Caco-2 (cell line): ENCODE measurements at regions not wholly inside any gene's neighbourhood (a gene's known extent, or its start where the extent isn't known, plus 50 kb on each side); places are given as distances from the start of the nearest gene placed in this dataset.
A peak's percentile ranks its signal among the peaks of the same experiment; 100 is the strongest.

ENCODE experiments used
- BruUV-seq: library from RNA; stranded (reverse); fragments of 400-500 nt; replicated peaks from 2 replicates; lab custom pipeline; 2021; lab: Mats Ljungman, UMichigan
- CTCF ChIA-PET: fragments of 300-600 bp; sonication (Branson Sonifier 250); formaldehyde crosslinking; loops from one replicate; lab custom pipeline; 2022; ENCODE audit warnings: antibody characterized with exemption; lab: Charles Lee
- POLR2A ChIA-PET: fragments of 300-600 bp; sonication (Branson Sonifier 250); formaldehyde crosslinking; loops from one replicate; lab custom pipeline; 2022; ENCODE audit warnings: antibody characterized with exemption; lab: Charles Lee
- DNase-seq, 2 experiments: peaks; one replicate each; pipeline versions ENCODE4 v3.0.0 to v3.0.0-alpha.2; 2020 to 2022
- H3K27me3 ChIP-seq: replicated peaks from 2 replicates; pipeline ENCODE4 v1.6.0; 2011; ENCODE audit warnings: low read length; ENCODE audit not compliant: control insufficient read depth, insufficient read depth
- H3K36me3 ChIP-seq: 2 replicates; pipeline ENCODE4 v1.5.1; 2011; ENCODE audit warnings: low read length; ENCODE audit not compliant: control insufficient read depth, insufficient read depth
- H3K4me1 ChIP-seq: fragments of 250-450 bp; sonication (Bioruptor Pico); 2 replicates; pipeline ENCODE4 v1.5.1; 2020; ENCODE audit warnings: mild to moderate bottlenecking
- H3K4me3 ChIP-seq: 2 replicates; pipeline ENCODE4 v1.5.1; 2011; ENCODE audit warnings: low read depth, mild to moderate bottlenecking, control low read depth, low read length
- H3K9me3 ChIP-seq: fragments of 250-450 bp; sonication (Bioruptor Pico); 2 replicates; pipeline ENCODE4 v1.5.1; 2020; ENCODE audit warnings: mild to moderate bottlenecking, moderate library complexity
- H3K27ac Mint-ChIP-seq: one replicate; pipeline ENCODE4 v1.8.0; 2022; ENCODE audit warnings: mixed read lengths; ENCODE audit not compliant: unreplicated experiment
- H3K27me3 Mint-ChIP-seq: one replicate; pipeline ENCODE4 v1.8.0; 2022; ENCODE audit warnings: mixed read lengths; ENCODE audit not compliant: insufficient read depth, unreplicated experiment
- H3K36me3 Mint-ChIP-seq: one replicate; pipeline ENCODE4 v1.8.0; 2022; ENCODE audit warnings: mild to moderate bottlenecking, mixed read lengths; ENCODE audit not compliant: insufficient read depth, unreplicated experiment
- H3K4me1 Mint-ChIP-seq: one replicate; pipeline ENCODE4 v1.8.0; 2022; ENCODE audit warnings: low read depth, mixed read lengths; ENCODE audit not compliant: unreplicated experiment
- H3K4me3 Mint-ChIP-seq: one replicate; pipeline ENCODE4 v1.8.0; 2022; ENCODE audit warnings: mild to moderate bottlenecking, moderate library complexity, mixed read lengths; ENCODE audit not compliant: unreplicated experiment
- H3K9me3 Mint-ChIP-seq: one replicate; pipeline ENCODE4 v1.8.0; 2022; ENCODE audit warnings: mixed read lengths; ENCODE audit not compliant: unreplicated experiment
- intact Hi-C: fragments of 100-400 bp; cut with micrococcal nuclease; formaldehyde crosslinking; loops from one replicate; pipeline ENCODE4 v1.10.0; 2022; ENCODE audit not compliant: unreplicated experiment
- TF ChIP-seq, protein P1 (sequence below), 2 experiments: fragments of 200-600 bp in 1 of 2; IDR thresholded peaks; 1 replicate in 1 of 2; 2 replicates in 1 of 2; pipeline versions ENCODE4 v1.5.1 to v1.8.0; 2011 to 2022; ENCODE audit warnings: antibody characterized with exemption in 1 of 2, control low read depth in 1 of 2, inconsistent platforms in 1 of 2, low read depth in 1 of 2, low read length in 1 of 2, mild to moderate bottlenecking in 1 of 2, moderate library complexity in 1 of 2; ENCODE audit not compliant: insufficient read depth in 1 of 2, severe bottlenecking in 1 of 2, unreplicated experiment in 1 of 2

DNA sequence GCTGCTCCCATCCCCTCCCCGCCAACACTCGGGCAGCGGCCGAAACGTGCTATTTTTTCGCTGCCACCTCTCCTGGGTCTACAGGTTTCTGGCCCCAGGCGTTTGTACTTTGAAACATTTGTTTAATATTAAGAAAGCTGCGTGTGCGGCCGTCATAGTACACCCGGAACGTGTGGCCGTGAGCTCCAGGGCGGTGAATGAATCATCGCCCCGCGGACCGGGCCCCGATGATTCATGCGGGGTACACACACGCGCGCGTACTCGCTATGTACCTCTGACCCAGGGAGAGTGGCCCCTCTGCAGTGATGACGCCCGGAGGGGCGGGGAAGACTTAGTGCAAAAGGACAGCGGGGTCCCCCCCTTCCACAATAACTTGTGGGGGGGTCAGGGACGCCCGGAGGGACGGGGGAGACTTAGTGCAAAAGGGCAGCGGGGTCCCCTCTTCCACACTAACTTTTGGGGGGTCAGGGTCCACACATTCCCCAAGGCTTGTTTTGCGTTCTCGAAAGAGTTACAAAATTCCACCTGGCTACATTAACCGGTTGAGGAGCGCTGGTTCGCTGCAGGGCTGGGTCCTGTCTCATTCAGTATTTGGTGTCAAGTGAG, 56.5 kb upstream of the PCGF5 start:
- Histone ChIP-seq H3K36me3 (no peaks in the 10 kb centered on the region), H3K9me3 (no peaks in the 10 kb centered on the region; the same call in 1 of the 2 replicates), H3K4me1 (no peaks in the 10 kb centered on the region), H3K27me3 (peaks cover 10% of the 10 kb centered on the region), H3K4me3 (peak overlapping the region; percentile 70)
- DNase-seq, result peak; percentile 24 to 40
- Mint-ChIP-seq H3K4me3 (peak overlapping the region; percentile 70), H3K27me3 (peaks cover 39% of the 10 kb centered on the region), H3K9me3 (no peaks in the 10 kb centered on the region), H3K36me3 (no peaks in the 10 kb centered on the region), H3K27ac (no peak overlapping the region), H3K4me1 (peaks cover 7% of the 10 kb centered on the region)
- TF ChIP-seq, protein P1, sequence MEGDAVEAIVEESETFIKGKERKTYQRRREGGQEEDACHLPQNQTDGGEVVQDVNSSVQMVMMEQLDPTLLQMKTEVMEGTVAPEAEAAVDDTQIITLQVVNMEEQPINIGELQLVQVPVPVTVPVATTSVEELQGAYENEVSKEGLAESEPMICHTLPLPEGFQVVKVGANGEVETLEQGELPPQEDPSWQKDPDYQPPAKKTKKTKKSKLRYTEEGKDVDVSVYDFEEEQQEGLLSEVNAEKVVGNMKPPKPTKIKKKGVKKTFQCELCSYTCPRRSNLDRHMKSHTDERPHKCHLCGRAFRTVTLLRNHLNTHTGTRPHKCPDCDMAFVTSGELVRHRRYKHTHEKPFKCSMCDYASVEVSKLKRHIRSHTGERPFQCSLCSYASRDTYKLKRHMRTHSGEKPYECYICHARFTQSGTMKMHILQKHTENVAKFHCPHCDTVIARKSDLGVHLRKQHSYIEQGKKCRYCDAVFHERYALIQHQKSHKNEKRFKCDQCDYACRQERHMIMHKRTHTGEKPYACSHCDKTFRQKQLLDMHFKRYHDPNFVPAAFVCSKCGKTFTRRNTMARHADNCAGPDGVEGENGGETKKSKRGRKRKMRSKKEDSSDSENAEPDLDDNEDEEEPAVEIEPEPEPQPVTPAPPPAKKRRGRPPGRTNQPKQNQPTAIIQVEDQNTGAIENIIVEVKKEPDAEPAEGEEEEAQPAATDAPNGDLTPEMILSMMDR (IDR thresholded peaks at IDR 0.05; ENCODE audit: insufficient read depth in 1 of 2, low read depth in 1 of 2, low read length in 1 of 2, severe bottlenecking in 1 of 2, unreplicated experiment in 1 of 2), result no peak
- BruUV-seq, result no TSS peak
- intact Hi-C loops, result no loop called here
- ChIA-PET POLR2A (no interaction called here), CTCF (interaction anchor here (0.6 to 0.7 kb wide), 2 partner anchors 75 to 360 kb away, joined by 3 to 4 read pairs; no protein-coding TSS in a partner anchor)

DNA sequence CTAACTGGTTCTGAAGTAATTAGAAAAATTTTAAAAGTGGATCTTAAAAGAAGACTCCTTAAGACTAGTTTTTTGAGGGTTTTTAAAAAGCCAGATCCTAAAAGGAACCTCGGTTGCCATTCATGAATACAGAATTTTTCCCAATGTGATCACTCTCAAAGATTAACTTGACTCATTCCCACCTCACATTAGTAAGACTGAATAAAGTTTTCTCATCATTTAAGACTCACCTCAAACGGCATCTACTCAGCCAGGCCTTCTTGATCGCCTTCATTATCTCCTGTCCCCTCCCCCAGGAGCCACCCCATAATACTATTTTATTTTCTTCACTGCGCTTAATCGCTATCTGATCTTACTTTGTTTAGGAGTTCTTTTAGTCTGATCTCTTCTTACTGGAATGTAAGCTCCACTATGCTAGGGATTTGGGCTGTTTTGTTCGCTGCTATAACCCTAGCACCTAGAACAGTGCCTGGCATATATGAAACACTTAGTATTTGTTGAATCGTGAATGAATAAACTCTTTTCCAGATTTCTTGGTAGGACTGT, 55.9 kb upstream of the PCGF5 start:
- Mint-ChIP-seq H3K4me1 (peaks cover 7% of the 10 kb centered on the region), H3K27me3 (peaks cover 39% of the 10 kb centered on the region), H3K27ac (no peak overlapping the region), H3K4me3 (peak overlapping the region; percentile 70), H3K9me3 (no peaks in the 10 kb centered on the region), H3K36me3 (no peaks in the 10 kb centered on the region)
- ChIA-PET POLR2A (no interaction called here), CTCF (no interaction called here)
- H3K4me1 ChIP-seq, result no peaks in the 10 kb centered on the region
- no peak overlapping the region for H3K4me3 ChIP-seq
- intact Hi-C loops, result no loop called here
- no TSS peak for BruUV-seq
- H3K9me3 ChIP-seq, result no peaks in the 10 kb centered on the region; the same call in 1 of the 2 replicates
- H3K27me3 ChIP-seq, result peaks cover 10% of the 10 kb centered on the region
- DNase-seq, result no peak
- H3K36me3 ChIP-seq, result no peaks in the 10 kb centered on the region
- TF ChIP-seq, protein P1 (IDR thresholded peaks at IDR 0.05; ENCODE audit: insufficient read depth in 1 of 2, low read depth in 1 of 2, low read length in 1 of 2, severe bottlenecking in 1 of 2, unreplicated experiment in 1 of 2), result no peak

GRCh38 chr10:91167406-91167805, 53.1 kb upstream of the PCGF5 start:
- Mint-ChIP-seq H3K9me3 (no peaks in the 10 kb centered on the region), H3K36me3 (no peaks in the 10 kb centered on the region), H3K4me3 (no peak overlapping the region), H3K27ac (no peak overlapping the region), H3K4me1 (peaks cover 7% of the 10 kb centered on the region), H3K27me3 (peaks cover 29% of the 10 kb centered on the region)
- H3K4me1 ChIP-seq, result no peaks in the 10 kb centered on the region
- no peaks in the 10 kb centered on the region for H3K9me3 ChIP-seq
- intact Hi-C loops, result no loop called here
- BruUV-seq, result no TSS peak
- no peaks in the 10 kb centered on the region for H3K36me3 ChIP-seq
- no peak for DNase-seq
- ChIA-PET POLR2A (no interaction called here), CTCF (no interaction called here)
- no peak overlapping the region for H3K4me3 ChIP-seq
- TF ChIP-seq, protein P1 (IDR thresholded peaks at IDR 0.05; ENCODE audit: insufficient read depth in 1 of 2, low read depth in 1 of 2, low read length in 1 of 2, severe bottlenecking in 1 of 2, unreplicated experiment in 1 of 2), result no peak
- peaks cover 1% of the 10 kb centered on the region for H3K27me3 ChIP-seq
